NT2/D1 (cell line): ENCODE measurements at regions not wholly inside any gene's neighbourhood (a gene's known extent, or its start where the extent isn't known, plus 50 kb on each side); places are given as distances from the start of the nearest gene placed in this dataset.

Experiments
- DNase-seq: peaks from one replicate; pipeline ENCODE4 v3.0.0-alpha.2; 2011; ENCODE audit warnings: low read depth, low spot score
- H3K27me3 ChIP-seq: 2 replicates; pipeline ENCODE4 v1.6.0; 2011; ENCODE audit warnings: mild to moderate bottlenecking; ENCODE audit not compliant: insufficient read length, insufficient read depth
- H3K36me3 ChIP-seq: 2 replicates; pipeline ENCODE4 v1.6.1; 2011; ENCODE audit warnings: mild to moderate bottlenecking, low read length, mixed read lengths; ENCODE audit not compliant: insufficient read depth, insufficient read length
- H3K4me1 ChIP-seq: 2 replicates; pipeline ENCODE4 v1.5.1; 2011; ENCODE audit not compliant: insufficient read depth, insufficient read length
- H3K4me3 ChIP-seq: 2 replicates; pipeline ENCODE4 v1.5.1; 2011; ENCODE audit warnings: low read depth; ENCODE audit not compliant: insufficient read length
- H3K9ac ChIP-seq: 2 replicates; pipeline ENCODE4 v1.6.0; 2011; ENCODE audit warnings: low read depth; ENCODE audit not compliant: insufficient read length
- H3K9me3 ChIP-seq: 2 replicates; pipeline ENCODE4 v1.5.1; 2011; ENCODE audit warnings: mild to moderate bottlenecking, low read length; ENCODE audit not compliant: insufficient read depth
- SUZ12 ChIP-seq: IDR thresholded peaks from 2 replicates; pipeline ENCODE4 v1.6.1; 2011; ENCODE audit not compliant: insufficient read length, insufficient read depth; ENCODE audit errors: extremely low read depth
- YY1 ChIP-seq: IDR thresholded peaks from 2 replicates; pipeline ENCODE4 v1.6.1; 2011; ENCODE audit not compliant: insufficient read length, insufficient read depth
- ZNF274 ChIP-seq: IDR thresholded peaks from 2 replicates; pipeline ENCODE4 v1.6.1; 2011; ENCODE audit warnings: mild to moderate bottlenecking, low read depth, low read length

DNA sequence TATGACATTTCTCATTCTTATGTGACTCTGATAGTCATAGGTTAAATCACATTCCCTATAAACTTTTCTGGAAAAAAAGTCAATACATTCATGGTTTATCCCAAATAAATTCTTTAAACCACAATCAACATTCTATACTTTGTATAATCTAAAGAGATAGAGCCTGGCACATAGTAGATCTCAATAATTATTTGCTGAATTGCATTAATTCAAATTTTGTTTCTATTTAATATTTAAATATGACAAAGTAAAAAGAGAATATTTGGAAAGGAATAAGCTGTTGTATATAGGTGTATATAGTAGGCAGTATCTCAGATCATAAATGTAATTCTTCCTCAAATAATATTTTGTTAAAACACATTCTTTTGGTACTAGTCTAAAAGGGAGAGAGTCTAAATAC, 102.2 kb upstream of the USP15 start:
- no peaks in the 10 kb centered on the region for H3K27me3 ChIP-seq
- TF ChIP-seq SUZ12 = no peak
- TF ChIP-seq ZNF274 = no peak
- no peak for TF ChIP-seq YY1
- H3K36me3 ChIP-seq = no peaks in the 10 kb centered on the region
- no peaks in the 10 kb centered on the region for H3K4me1 ChIP-seq
- no peak overlapping the region for H3K4me3 ChIP-seq
- no peak for DNase-seq
- H3K9me3 ChIP-seq = no peaks in the 10 kb centered on the region
- no peak overlapping the region for H3K9ac ChIP-seq

DNA sequence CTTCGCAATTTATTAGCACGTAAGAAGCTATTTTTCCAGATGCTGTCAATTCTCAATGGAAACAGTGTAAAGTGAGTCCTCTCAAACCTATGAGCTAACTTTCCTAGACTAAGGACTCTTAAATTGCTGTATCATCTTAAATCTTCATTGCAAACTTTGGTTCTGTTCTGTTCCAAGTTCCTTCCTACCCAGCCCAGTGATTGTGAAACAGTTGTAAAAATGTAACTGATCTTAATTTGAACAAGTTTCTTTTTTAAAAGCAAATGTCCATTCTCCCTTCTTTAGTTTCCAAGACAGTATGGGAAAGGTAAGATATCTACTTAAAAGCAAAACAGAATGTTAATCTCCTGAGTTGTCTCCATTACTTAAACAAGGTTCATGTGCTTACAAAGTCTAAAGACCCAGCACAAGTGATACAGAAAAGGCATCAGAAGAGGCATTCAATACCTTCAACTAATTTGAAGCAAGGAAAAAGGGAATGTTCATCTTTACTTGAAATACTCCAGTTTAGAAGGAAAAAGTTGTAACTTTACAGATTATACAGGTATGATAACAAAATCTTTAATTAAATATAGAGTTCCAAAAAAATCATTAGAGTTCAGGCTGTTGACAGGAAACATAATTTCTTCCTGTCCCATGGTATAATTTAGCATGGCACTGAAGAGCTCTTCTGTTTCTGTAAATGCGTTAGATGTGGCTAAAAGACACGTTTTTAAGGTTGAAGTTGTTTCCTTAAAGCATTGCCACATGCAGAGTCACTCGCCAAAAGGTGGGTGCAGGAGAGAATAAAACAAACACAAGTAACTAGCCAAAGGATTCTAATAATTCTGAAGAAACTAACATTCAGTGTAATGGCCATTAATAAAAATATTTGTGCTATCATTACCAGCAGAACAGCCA, 101.5 kb upstream of the USP15 start:
- H3K9ac ChIP-seq = no peak overlapping the region
- TF ChIP-seq ZNF274 (no peak), YY1 (no peak), SUZ12 (no peak)
- no peaks in the 10 kb centered on the region for H3K9me3 ChIP-seq
- no peak for DNase-seq
- no peaks in the 10 kb centered on the region for H3K4me1 ChIP-seq
- H3K4me3 ChIP-seq = no peak overlapping the region
- H3K27me3 ChIP-seq = no peaks in the 10 kb centered on the region
- H3K36me3 ChIP-seq = no peaks in the 10 kb centered on the region

DNA sequence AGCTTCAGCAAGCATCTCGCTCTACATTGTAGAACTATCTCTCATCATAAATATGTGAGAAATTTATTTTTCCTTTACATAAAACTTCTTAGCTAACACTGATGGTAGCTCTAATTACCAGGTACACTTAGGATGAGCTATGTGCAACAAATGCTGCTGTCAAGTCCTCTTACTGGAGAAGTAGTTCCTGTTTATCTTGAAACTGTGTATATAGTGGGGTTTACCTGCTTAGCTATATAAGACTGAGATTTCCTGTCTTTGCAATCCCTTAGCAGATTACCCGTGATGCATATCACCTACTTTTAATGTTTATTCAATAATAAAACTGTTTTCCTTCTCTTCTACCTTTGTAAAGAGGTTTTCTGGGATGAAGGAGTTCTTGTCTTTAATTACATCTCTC, 98.0 kb upstream of the USP15 start:
- Histone ChIP-seq H3K27me3 (no peaks in the 10 kb centered on the region), H3K4me3 (no peak overlapping the region), H3K9ac (no peak overlapping the region), H3K36me3 (no peaks in the 10 kb centered on the region), H3K4me1 (no peaks in the 10 kb centered on the region), H3K9me3 (no peaks in the 10 kb centered on the region)
- DNase-seq = no peak
- no peak for TF ChIP-seq ZNF274
- TF ChIP-seq YY1 = no peak
- TF ChIP-seq SUZ12 = no peak

DNA sequence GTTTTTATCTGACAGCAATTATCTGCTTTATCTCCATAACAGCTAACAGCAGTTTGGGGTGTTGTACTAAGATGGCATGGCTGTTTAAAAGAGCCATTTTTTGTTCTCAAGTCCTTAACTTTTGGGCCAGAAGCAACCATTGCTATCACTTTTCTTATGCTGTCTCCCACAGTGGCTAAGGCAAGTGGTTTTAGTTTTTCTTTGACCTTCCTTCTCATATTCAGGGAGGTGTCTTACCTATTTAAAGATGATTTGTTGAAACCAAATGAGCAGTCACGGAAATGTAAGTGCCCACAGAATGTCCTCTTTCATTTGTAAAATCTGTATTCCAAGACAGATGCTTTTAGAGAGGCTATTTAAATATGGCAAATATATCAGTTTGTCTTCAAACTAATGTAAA, 96.8 kb upstream of the USP15 start:
- no peak for TF ChIP-seq ZNF274
- TF ChIP-seq YY1 = no peak
- no peak for TF ChIP-seq SUZ12
- no peaks in the 10 kb centered on the region for H3K36me3 ChIP-seq
- no peaks in the 10 kb centered on the region for H3K27me3 ChIP-seq
- no peak for DNase-seq
- H3K4me1 ChIP-seq = no peaks in the 10 kb centered on the region
- no peaks in the 10 kb centered on the region for H3K9me3 ChIP-seq
- no peak overlapping the region for H3K9ac ChIP-seq
- no peak overlapping the region for H3K4me3 ChIP-seq

DNA sequence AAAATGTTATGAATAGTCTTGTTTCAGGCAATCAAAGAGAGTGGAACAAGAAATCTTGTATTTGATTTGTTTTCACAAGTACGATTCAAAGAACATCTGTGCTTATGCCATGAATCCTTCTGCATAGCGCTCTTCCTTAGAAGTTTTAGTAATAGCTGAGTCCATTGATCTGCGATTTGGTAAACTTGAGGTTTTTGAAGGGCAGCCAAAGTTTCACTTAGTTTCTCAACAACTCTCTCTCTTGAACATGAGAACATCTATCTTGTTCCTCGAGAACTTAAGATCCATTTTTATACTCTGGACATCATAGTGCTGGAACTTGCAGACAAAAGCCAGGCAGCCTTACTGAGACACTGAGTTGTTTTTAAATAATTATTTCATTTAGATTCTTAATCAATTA, 96.2 kb upstream of the USP15 start:
- Histone ChIP-seq H3K27me3 (no peaks in the 10 kb centered on the region), H3K4me3 (no peak overlapping the region), H3K4me1 (no peaks in the 10 kb centered on the region)

DNA sequence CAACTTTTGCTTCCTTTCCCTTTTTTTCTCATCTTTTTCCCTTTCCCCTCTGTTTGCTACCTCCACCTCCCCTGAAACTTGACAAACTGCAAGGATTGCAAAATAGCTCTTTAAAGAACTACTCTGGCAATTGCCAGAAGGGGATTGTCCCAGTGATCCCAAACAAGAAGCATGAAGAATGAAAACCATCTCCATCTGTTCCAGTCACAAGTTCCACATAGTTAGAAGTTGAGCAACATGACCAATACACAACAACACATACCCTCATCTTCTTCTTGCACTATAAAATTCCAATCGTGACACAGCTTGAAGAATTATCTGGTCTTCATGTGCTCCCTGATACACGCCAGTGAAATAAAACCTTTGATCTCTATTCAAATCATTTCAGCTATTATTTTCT, 93.7 kb upstream of the USP15 start:
- TF ChIP-seq SUZ12 (no peak), ZNF274 (no peak), YY1 (no peak)
- DNase-seq = no peak
- no peak overlapping the region for H3K9ac ChIP-seq
- H3K9me3 ChIP-seq = no peaks in the 10 kb centered on the region
- no peaks in the 10 kb centered on the region for H3K27me3 ChIP-seq
- no peak overlapping the region for H3K4me3 ChIP-seq
- no peaks in the 10 kb centered on the region for H3K36me3 ChIP-seq
- H3K4me1 ChIP-seq = no peaks in the 10 kb centered on the region

More for the DNA sequence above, 96.2 kb upstream of the USP15 start:
- no peak overlapping the region for H3K9ac ChIP-seq
- H3K36me3 ChIP-seq = no peaks in the 10 kb centered on the region
- DNase-seq = no peak
- no peaks in the 10 kb centered on the region for H3K9me3 ChIP-seq
- TF ChIP-seq YY1 (no peak), SUZ12 (no peak), ZNF274 (no peak)

DNA sequence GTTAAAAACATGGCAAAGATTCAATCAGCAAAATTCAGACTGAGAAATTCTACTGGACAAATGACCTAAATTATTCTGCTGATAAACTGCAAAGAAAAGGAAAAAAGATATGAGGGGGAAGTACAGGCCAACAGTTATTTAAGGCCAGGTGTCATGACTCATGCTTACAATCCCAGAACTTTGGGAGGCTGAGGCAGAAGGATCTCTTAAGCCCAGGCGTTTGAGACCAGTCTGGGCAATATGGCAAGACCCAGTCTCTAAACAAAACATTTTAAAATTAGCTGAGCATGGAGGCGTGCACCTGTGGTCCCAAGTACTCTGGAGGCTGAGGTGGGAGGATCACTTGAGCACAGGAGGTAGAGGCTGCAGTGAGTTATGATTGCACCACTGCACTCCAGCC, 91.8 kb upstream of the USP15 start:
- DNase-seq = no peak
- TF ChIP-seq SUZ12 = no peak
- no peak for TF ChIP-seq YY1
- no peak for TF ChIP-seq ZNF274
- Histone ChIP-seq H3K27me3 (no peaks in the 10 kb centered on the region), H3K9ac (no peak overlapping the region), H3K9me3 (no peaks in the 10 kb centered on the region), H3K4me1 (no peaks in the 10 kb centered on the region), H3K36me3 (no peaks in the 10 kb centered on the region), H3K4me3 (no peak overlapping the region)
